Activated CD4-positive, alpha-beta T cell treated with anti-CD3 and anti-CD28 coated beads for 48 hours (primary cell): ENCODE measurements at regions not wholly inside any gene's neighbourhood (a gene's known extent, or its start where the extent isn't known, plus 50 kb on each side); places are given as distances from the start of the nearest gene placed in this dataset.
"Not testable (repeated sequence)": the region's sequence is repeated elsewhere in the genome, so short reads cannot be mapped to it uniquely, and the experiment has no call there.

Experiments
- DNase-seq: peaks from one replicate; pipeline ENCODE4 v3.0.0-alpha.2; 2020

- no peak for DNase-seq
These were observed 173.5 kb downstream of the LMBRD1 start for GRCh38 chr6:69623357-69623756.

GRCh38 chr6:69622924-69623323, 173.9 kb downstream of the LMBRD1 start:
- no peak for DNase-seq

GRCh38 chr6:69622230-69622629, 174.6 kb downstream of the LMBRD1 start:
- no peak for DNase-seq

- no peak for DNase-seq
These were observed 179.6 kb downstream of the LMBRD1 start for GRCh38 chr6:69617163-69617562.

GRCh38 chr6:69609836-69610472, 186.9 kb downstream of the LMBRD1 start:
- DNase-seq = no peak

- no peak for DNase-seq
These were observed 195.7 kb downstream of the LMBRD1 start for GRCh38 chr6:69601132-69601531.

GRCh38 chr6:69594405-69594804, 202.4 kb downstream of the LMBRD1 start:
- DNase-seq = no peak

- no peak for DNase-seq
These were observed 203.1 kb downstream of the LMBRD1 start for GRCh38 chr6:69593706-69594105.

- no peak for DNase-seq
These were observed 207.2 kb downstream of the LMBRD1 start for GRCh38 chr6:69589626-69590025.

GRCh38 chr6:69584913-69585729, 211.7 kb downstream of the LMBRD1 start:
- DNase-seq = peak; percentile 3

GRCh38 chr6:69584536-69584912, 212.3 kb downstream of the LMBRD1 start:
- DNase-seq = no peak

- DNase-seq = no peak
These were observed 215.2 kb downstream of the LMBRD1 start for GRCh38 chr6:69581581-69581980.

GRCh38 chr6:69580706-69581105, 216.1 kb downstream of the LMBRD1 start:
- DNase-seq = no peak

GRCh38 chr6:69578361-69578890, 218.4 kb downstream of the LMBRD1 start:
- no peak for DNase-seq

GRCh38 chr6:69571234-69571633, 225.6 kb downstream of the LMBRD1 start:
- no peak for DNase-seq

- no peak for DNase-seq
These were observed 226.7 kb downstream of the LMBRD1 start for GRCh38 chr6:69570106-69570505.

GRCh38 chr6:69560597-69560996, 236.2 kb downstream of the LMBRD1 start:
- DNase-seq = not testable (repeated sequence)

- DNase-seq = no peak
These were observed 241.6 kb downstream of the LMBRD1 start for GRCh38 chr6:69555088-69555638.

GRCh38 chr6:69542494-69542893, 254.3 kb downstream of the LMBRD1 start:
- no peak for DNase-seq

- DNase-seq = no peak
These were observed 268.8 kb downstream of the LMBRD1 start for GRCh38 chr6:69527921-69528476.

- DNase-seq = not testable (repeated sequence)
These were observed 281.3 kb downstream of the LMBRD1 start for GRCh38 chr6:69515480-69515879.

GRCh38 chr6:69494595-69494994, 302.2 kb downstream of the LMBRD1 start:
- DNase-seq = no peak

GRCh38 chr6:69489970-69490369, 306.8 kb downstream of the LMBRD1 start:
- no peak for DNase-seq

- DNase-seq = no peak
These were observed 309.1 kb downstream of the LMBRD1 start for GRCh38 chr6:69487688-69488087.
